ENCODE measurements at regions not wholly inside any gene's neighbourhood (a gene's known extent, or its start where the extent isn't known, plus 50 kb on each side); places are given as distances from the start of the nearest gene placed in this dataset.

- POLR2A ChIA-PET: no interaction called here
- CTCF ChIA-PET: no interaction called here
These were observed 262.8 kb downstream of the DKK2 start for GRCh38 chr4:106773076-106773905.

DNA sequence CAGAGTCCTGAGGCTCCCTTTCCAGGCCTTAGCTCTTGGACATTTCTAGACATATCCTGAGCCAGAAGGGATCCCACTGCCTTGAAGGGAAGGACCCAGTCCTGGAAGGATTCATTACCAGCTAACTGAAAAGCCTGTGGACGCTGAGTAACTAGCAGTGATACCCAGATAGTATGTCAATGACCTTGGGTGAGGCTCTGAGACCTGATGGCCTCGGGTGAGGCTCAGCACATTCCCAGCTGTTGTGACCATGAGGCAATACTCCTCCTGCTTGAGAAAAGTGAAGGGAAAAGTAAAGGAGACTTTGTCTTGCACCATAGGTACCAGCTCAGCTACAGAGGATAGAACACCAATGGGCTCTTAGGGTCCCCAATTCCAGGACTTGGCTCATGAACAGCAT is 268.1 kb downstream of the DKK2 start:
- ChIA-PET CTCF (no interaction called here), POLR2A (no interaction called here)

GRCh38 chr4:106766519-106766918 is 269.6 kb downstream of the DKK2 start:
- POLR2A ChIA-PET: no interaction called here
- CTCF ChIA-PET: no interaction called here

DNA sequence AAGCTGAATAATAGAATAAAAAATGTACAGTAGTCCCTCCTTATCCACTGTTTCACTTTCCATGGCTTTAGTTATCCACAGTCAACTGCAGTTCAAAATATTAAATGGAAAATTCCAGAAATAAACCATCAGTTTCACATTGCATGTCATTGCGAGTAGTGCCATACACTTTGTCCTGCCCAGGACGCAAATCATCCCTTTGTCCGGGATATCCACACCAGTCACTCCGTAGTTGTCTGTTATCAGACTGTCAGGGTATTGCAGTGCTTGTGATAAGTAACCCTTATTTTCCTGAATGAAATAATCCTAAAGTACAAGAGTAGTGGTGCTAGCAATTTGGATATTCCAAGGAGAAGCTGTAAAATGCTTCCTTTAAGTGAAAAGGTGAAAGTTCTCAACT is 271.3 kb downstream of the DKK2 start:
- ChIA-PET POLR2A (no interaction called here), CTCF (no interaction called here)

GRCh38 chr4:106762666-106763443 is 273.3 kb downstream of the DKK2 start:
- ChIA-PET POLR2A (no interaction called here), CTCF (no interaction called here)

- ChIA-PET POLR2A (no interaction called here), CTCF (no interaction called here)
These were observed 282.7 kb downstream of the DKK2 start for GRCh38 chr4:106753426-106753825.

- ChIA-PET CTCF (no interaction called here), POLR2A (no interaction called here)
These were observed 289.7 kb downstream of the DKK2 start for GRCh38 chr4:106746451-106746850.

- ChIA-PET POLR2A (no interaction called here), CTCF (no interaction called here)
These were observed 298.0 kb downstream of the DKK2 start for GRCh38 chr4:106738121-106738520.

DNA sequence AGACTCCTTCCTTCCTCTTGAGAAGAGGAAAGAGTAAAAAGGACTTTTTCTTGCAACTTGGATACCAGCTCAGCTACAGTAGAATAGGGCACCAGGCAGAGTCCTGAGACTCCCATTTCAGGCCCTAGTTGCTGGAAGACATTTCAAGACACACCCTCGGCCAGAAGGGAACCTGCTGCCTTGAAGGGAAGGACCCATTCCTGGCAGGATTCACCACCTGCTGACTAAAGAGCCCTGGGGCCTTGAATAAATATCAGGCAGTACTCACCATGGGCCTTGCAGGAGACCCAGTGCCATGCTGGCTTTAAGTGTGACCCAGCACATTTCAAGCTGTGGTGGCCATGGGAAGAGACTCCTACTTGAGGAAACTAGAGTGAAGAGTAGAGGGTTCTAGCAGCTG is 317.6 kb downstream of the DKK2 start:
- ChIA-PET CTCF (no interaction called here), POLR2A (no interaction called here)

- CTCF ChIA-PET: no interaction called here
- POLR2A ChIA-PET: no interaction called here
These were observed 319.0 kb downstream of the DKK2 start for GRCh38 chr4:106717091-106717490.

GRCh38 chr4:106715825-106716224 is 320.3 kb downstream of the DKK2 start:
- ChIA-PET CTCF (no interaction called here), POLR2A (no interaction called here)

- POLR2A ChIA-PET: no interaction called here
These were observed 327.7 kb downstream of the DKK2 start for GRCh38 chr4:106708464-106708816.

GRCh38 chr4:106707776-106708463 is 328.2 kb downstream of the DKK2 start:
- CTCF ChIA-PET: no interaction called here

More at GRCh38 chr4:106708464-106708816, 327.7 kb downstream of the DKK2 start:
- CTCF ChIA-PET: no interaction called here

GRCh38 chr4:106704253-106704870 is 331.8 kb downstream of the DKK2 start:
- CTCF ChIA-PET: no interaction called here
- POLR2A ChIA-PET: no interaction called here

More at GRCh38 chr4:106707776-106708463, 328.2 kb downstream of the DKK2 start:
- POLR2A ChIA-PET: no interaction called here

GRCh38 chr4:106700321-106700720 is 331.7 kb upstream of the GIMD1 start:
- ChIA-PET CTCF (no interaction called here), POLR2A (no interaction called here)

GRCh38 chr4:106698621-106699195 is 330.1 kb upstream of the GIMD1 start:
- CTCF ChIA-PET: no interaction called here
- POLR2A ChIA-PET: no interaction called here

- CTCF ChIA-PET: no interaction called here
- POLR2A ChIA-PET: no interaction called here
These were observed 327.1 kb upstream of the GIMD1 start for GRCh38 chr4:106695501-106696262.

DNA sequence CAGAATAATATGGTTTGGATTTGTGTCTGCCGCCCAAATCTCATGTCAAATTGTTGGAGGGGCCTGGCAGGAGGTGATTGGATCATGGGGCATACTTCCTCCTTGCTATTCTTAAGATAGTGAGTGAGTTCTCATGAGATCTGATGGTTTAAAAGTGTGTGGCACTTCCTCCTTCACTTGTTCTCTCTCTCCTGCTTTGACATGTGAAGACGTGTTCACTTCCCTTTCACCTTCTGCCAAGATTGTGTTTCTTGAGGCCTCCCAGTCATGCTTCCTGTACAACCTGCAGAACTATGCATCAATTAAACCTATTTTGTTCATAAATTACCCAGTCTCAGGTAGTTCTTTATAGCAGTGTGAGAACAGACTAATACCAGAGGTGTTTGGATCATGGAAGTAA is 325.7 kb upstream of the GIMD1 start:
- ChIA-PET POLR2A (no interaction called here), CTCF (no interaction called here)

GRCh38 chr4:106691749-106692148 is 323.2 kb upstream of the GIMD1 start:
- CTCF ChIA-PET: no interaction called here

GRCh38 chr4:106690487-106690886 is 321.9 kb upstream of the GIMD1 start:
- POLR2A ChIA-PET: no interaction called here
- CTCF ChIA-PET: interaction anchor here (0.6 kb wide), 1 partner anchor 560 kb away, joined by 3 read pairs; no protein-coding TSS in a partner anchor

More at GRCh38 chr4:106691749-106692148, 323.2 kb upstream of the GIMD1 start:
- POLR2A ChIA-PET: no interaction called here
